HK-2 (cell line): ENCODE measurements at regions not wholly inside any gene's neighbourhood (a gene's known extent, or its start where the extent isn't known, plus 50 kb on each side); places are given as distances from the start of the nearest gene placed in this dataset.
"Not testable (repeated sequence)": the region's sequence is repeated elsewhere in the genome, so short reads cannot be mapped to it uniquely, and the experiment has no call there.

Source experiments
- DNase-seq: peaks from one replicate; pipeline ENCODE4 v3.0.0-alpha.2; 2018; ENCODE audit not compliant: unreplicated experiment

DNA sequence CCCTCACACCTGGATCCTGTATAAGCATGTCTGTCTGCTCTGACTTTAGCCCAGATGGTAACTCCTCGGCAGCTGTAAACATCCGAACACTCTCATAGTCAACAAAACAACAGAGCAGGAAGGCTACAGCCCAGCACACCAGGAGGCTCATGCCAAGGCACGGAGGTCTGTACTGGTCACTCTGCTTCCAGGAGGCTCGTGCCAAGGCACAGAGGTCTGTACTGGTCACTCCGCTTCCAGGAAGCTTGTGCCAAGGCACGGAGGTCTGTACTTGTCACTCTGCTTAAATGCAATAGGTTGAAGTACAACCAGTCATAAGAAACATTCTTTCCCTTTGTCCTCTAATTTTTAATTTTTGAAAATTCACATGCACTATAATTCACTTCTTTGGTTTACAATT is 190.1 kb upstream of the CDH4 start:
- DNase-seq: no peak

DNA sequence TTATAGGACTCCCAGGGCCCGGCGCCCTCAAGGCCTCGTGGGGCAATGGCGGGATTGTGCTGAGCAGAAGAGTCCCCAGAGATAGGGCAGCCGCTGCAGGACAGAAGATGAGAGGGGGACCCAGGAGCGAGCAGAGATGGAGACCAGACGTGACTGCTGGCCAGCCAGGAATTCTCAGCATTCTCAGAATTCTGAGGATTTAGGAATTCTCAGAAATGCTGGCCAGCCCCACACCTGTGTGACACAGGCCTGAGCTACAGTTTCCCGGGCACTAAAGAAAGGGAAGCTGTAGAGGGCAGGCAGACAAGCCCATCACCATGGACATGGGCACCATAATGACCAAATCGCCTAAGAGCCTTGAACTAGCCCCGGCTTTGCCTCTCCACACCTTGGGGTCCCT is 186.2 kb upstream of the CDH4 start:
- DNase-seq: no peak

- DNase-seq: no peak
These were observed 185.5 kb upstream of the CDH4 start for GRCh38 chr20:61066526-61066925.

DNA sequence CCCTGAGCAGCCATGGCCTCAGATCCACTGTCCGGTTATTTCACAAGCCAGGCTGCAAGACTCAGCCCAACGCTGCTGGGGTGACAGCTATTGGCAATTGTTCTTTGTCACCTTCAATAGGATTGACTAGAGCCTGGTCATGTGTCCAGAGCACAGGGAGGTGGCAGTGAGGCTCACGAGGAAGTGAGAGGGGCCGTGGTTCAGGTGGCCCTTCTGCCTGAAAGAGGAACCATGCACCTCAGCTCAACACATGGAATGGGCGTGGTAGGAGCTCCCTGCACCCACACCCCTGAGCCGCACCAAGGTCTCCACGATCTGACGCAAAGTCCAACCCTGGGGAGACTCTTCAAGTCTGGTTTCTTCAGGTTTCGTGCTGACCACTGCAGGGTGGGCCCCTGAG is 184.8 kb upstream of the CDH4 start:
- DNase-seq: no peak

- DNase-seq: no peak
These were observed 179.7 kb upstream of the CDH4 start for GRCh38 chr20:61072398-61072797.

DNA sequence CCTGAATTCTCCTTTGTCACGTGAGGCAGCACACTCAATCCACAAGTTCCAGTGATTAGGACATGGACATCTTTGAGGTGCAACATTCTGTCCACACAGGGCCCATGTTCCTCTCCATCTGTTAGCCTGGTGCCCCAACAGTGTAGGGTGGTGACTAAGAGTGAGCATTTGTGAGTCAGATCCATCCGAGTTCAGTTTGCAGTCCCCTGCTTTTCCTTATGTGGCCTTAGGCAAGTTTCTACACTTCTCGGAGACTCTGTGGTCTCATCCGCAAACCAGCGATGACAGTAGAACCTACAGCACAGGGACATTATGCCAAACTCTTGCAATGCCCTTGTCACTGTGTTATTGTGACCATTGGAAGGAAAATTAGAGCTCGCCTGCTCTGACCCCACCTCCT is 178.7 kb upstream of the CDH4 start:
- no peak for DNase-seq

- no peak for DNase-seq
These were observed 169.3 kb upstream of the CDH4 start for GRCh38 chr20:61082720-61083119.

DNA sequence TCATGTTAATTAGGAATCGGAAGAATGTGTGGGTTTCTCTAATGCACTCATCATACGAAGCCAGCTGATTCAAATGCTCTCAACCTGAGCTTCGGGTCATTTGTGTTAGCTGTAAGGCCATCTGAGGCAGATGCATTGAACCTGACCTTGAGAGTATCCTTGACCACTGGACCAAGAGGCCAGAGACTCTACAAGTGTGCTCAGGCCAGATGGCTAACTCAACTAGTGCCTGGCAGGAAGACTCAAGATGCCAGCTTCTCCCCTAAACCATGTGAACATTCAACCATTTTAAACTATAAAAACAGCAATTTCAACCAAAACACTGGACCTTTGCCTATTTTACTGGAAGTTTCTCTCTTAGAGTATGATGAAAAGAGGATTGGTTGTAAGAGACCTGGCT is 168.6 kb upstream of the CDH4 start:
- DNase-seq: no peak

GRCh38 chr20:61086031-61086430 is 166.0 kb upstream of the CDH4 start:
- no peak for DNase-seq

DNA sequence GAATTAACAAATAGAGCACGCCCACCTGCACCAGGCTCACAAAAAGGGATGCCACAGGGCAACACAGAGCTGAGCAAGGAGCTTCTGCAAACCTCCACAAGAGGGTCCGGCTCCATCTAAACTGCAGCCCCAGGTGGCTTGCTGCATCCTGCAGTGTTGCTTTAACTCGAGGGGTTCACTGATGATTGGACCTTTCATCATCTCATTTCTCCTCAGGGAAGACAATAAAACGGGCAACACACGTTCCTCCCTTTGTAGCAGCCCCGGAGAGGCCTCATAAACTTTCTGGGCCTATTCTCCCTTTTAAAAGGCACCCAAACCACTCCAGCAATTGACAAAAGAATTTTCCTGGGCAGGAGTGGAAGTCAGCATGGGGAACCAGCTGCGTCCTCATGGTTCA is 161.5 kb upstream of the CDH4 start:
- DNase-seq: no peak

- DNase-seq: no peak
These were observed 159.8 kb upstream of the CDH4 start for GRCh38 chr20:61092251-61092650.

GRCh38 chr20:61094581-61094980 is 157.5 kb upstream of the CDH4 start:
- no peak for DNase-seq

- DNase-seq: no peak
These were observed 155.6 kb upstream of the CDH4 start for GRCh38 chr20:61096463-61096862.

GRCh38 chr20:61099806-61100205 is 152.3 kb upstream of the CDH4 start:
- no peak for DNase-seq

DNA sequence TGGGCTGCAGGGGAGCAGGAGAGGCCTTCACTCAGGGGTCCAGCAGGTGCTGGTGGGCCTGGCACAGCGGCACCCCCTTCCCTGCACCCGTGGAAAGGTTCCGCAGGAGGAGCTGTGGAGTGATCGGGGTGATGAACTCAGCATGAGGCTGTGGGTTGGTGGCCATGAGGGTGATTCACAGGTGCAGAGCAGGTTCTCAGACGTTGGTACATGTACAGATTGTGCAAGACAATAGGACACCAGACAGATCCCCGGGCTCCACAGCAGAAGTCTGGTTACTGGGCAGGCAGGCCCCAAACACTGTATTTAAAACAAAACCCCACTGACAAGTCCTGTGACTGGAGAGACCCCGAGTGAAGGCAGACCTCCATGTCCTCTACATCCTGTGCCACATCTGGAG is 151.6 kb upstream of the CDH4 start:
- no peak for DNase-seq

DNA sequence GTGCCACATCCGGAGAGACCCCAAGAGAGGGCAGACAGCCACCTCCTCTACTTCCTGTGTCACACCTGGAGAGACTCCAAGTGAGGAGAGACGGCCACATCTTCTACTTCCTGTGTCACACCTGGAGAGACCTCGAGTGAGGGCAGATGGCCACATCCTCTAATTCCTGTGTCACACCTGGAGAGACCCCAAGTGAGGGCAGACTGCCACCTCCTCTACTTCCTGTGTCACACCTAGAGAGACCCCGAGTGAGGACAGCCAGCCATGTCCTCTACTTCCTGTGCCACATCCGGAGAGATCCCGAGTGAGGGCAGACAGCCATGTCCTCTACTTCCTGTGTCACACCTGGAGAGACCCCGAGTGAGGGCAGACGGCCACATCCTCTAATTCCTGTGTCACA is 150.7 kb upstream of the CDH4 start:
- DNase-seq: not testable (repeated sequence)

DNA sequence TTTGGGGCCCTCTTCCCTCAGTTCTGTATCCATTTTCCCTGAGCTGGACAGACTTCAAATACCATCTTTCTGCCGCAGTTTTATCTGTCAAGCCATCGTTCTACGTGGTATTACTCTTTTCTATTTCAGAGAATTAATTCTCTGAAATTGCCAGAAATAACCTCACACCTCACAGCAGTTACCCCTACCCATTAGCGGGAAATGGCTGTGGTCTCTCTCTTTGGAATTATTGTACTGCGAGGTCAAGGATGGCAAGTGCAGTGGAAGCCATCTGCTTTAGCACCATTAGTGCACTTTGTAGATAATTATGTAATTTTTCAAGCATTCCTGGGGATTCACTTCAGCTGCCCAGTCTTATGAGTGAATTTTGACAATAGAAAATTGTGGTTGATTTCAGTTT is 147.8 kb upstream of the CDH4 start:
- DNase-seq: no peak

GRCh38 chr20:61105395-61105794 is 146.7 kb upstream of the CDH4 start:
- DNase-seq: no peak

DNA sequence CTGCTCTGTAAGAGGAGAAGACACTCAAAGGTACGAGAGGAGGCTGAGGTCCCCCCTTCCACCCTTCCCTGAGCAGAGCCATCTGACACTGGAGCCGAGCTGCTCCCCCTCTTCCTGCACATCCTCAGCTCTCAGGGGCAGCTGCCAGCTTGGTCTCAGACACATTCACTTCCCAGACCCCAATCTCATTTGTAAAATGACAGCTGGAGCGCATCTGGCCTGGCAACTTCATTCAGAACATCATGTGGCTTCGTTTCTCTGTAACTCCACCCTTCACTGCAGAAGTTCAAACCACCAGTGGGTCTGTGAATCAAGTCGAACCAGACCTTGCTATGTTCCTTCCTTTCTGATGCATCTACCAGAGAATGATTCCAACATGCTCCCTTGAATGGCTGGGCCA is 145.6 kb upstream of the CDH4 start:
- DNase-seq: no peak

DNA sequence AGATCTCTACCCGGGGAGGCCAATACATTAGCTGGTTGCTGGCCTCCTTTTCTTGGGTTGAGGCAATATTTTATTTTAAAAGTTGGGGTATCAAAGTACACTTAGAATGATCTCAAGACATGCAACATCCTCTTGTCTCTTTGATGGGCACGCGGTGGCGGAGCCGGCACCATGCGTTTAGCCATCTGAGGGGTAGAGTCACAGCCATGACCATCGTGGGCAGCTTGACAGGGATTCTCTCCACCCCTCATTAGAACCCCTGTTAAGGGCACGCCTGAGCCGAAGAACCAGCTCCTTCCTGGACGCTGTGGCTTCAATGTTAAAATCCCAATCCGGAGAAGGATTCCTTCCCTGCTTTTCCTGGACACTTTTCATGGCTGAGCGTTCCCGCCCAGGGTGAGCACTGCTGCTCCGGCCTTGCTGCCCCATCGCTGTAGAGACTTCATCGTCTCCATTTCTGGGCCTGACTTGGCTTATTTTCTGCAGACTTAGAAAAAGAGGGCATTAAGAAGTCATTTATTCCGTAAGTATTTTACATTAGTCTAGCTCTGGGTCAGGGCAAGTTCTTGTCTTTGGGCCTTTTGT is 142.7 kb upstream of the CDH4 start:
- DNase-seq: no peak

GRCh38 chr20:61112515-61112914 is 139.5 kb upstream of the CDH4 start:
- DNase-seq: no peak

DNA sequence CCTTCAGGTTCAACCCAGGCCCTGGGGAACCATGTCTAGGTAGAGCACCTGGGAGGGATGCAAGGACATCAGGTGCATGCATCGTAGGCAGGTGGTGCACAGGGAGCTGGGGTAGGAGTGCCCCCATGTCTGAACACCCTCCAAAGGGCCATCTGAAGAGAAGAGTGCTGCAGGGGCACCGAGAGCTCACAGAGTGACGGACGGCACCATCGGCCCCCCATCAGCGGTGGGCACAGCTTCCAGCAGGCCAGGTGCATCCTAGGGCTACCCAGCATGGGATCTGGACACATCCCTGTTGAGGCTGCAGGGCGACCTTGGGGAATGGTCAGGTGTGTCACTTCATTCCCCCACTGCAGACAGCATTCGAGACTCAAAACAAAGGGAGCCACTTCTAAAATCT is 138.3 kb upstream of the CDH4 start:
- no peak for DNase-seq

DNA sequence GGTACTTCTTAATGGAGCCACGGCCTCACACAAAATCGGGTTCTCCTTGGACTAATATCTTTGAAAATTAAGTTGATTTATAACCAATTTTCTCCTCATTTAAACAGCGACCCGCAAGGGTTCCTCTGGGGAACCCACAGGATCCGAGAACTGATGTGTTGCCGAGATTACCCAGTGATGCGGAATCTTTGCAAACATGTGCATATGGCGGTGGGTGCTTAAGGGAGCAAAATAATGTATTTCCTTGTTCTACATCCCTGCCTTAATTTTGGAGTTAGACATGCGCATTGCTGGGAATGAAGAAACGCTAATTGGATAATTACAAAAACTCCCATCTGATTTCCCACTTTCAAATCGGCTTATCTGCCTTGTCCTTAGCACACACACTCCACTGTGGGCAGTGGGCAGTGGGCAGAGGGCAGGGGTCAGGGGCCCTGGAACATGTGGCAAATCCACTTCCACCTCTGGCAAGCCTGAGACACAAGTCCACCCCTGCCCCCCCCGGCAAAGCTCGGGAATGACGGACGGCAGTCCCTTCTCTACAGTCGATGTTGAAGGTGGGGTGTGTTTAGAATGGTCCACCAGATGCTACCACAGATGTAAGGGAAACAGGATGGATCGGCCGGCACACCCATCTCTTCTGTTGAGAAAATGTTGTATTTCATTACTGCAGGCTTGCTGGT is 137.4 kb upstream of the CDH4 start:
- no peak for DNase-seq
